ENCODE measurements at regions not wholly inside any gene's neighbourhood (a gene's known extent, or its start where the extent isn't known, plus 50 kb on each side); places are given as distances from the start of the nearest gene placed in this dataset.

DNA sequence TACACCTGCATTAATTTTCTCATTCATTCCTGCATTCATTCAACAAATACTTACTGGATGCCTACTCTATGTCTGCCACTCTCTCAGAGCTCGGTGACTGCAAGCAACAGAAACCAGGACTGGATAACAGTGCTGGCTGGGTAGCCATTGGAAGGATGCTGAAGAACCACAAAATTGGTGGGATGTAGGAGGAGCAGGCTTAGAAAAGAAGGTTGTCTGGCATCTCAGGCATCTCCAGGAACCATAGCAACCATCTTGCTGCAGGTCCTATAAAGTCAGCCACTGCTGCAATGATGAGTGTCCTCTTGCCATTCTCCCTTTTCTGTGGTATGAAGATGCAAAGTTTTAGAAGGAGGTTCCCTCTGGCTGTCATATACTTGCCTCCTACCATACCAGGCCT, 168.6 kb downstream of the FGF18 start:
- Histone ChIP-seq H4K20me1 (ENCODE audit: insufficient read depth, low read length) (no peaks in the 10 kb centered on the region), H3K4me1 (ENCODE audit: insufficient read depth, low read length, severe bottlenecking) (no peaks in the 10 kb centered on the region), H3F3A (ENCODE audit: insufficient read depth, low read length) (no peaks in the 10 kb centered on the region), H3K9me2 (ENCODE audit: low read depth, low read length) (no peaks in the 10 kb centered on the region), H3K4me2 (ENCODE audit: low read length) (no peak overlapping the region), H3K79me2 (ENCODE audit: insufficient read depth, low read length) (no peaks in the 10 kb centered on the region), H3K4me3 (ENCODE audit: low read depth, low read length, poor library complexity, severe bottlenecking) (no peak overlapping the region), H3K9me3 (ENCODE audit: low read length) (no peaks in the 10 kb centered on the region), H3K9ac (ENCODE audit: low read length) (no peak overlapping the region), H3K27ac (ENCODE audit: low read depth, low read length, poor library complexity, severe bottlenecking) (no peak overlapping the region), H3K27me3 (ENCODE audit: insufficient read depth, low read length) (no peaks in the 10 kb centered on the region), H3K36me3 (ENCODE audit: insufficient read depth, low read length) (no peaks in the 10 kb centered on the region), H2AFZ (ENCODE audit: low read length) (no peak overlapping the region)
- TF ChIP-seq EZH2 (IDR thresholded peaks at IDR 0.05; ENCODE audit: borderline replicate concordance, low read length) (no peak), CTCF (IDR thresholded peaks at IDR 0.05; ENCODE audit: low read length) (no peak)

GRCh38 chr5:171588790-171589189, 169.3 kb downstream of the FGF18 start:
- Histone ChIP-seq H3K4me1 (ENCODE audit: insufficient read depth, low read length, severe bottlenecking) (no peaks in the 10 kb centered on the region), H3K79me2 (ENCODE audit: insufficient read depth, low read length) (no peaks in the 10 kb centered on the region), H3K27me3 (ENCODE audit: insufficient read depth, low read length) (no peaks in the 10 kb centered on the region), H4K20me1 (ENCODE audit: insufficient read depth, low read length) (no peaks in the 10 kb centered on the region), H2AFZ (ENCODE audit: low read length) (no peak overlapping the region), H3K36me3 (ENCODE audit: insufficient read depth, low read length) (no peaks in the 10 kb centered on the region), H3F3A (ENCODE audit: insufficient read depth, low read length) (no peaks in the 10 kb centered on the region), H3K9me3 (ENCODE audit: low read length) (no peaks in the 10 kb centered on the region), H3K4me3 (ENCODE audit: low read depth, low read length, poor library complexity, severe bottlenecking) (no peak overlapping the region), H3K9ac (ENCODE audit: low read length) (no peak overlapping the region), H3K4me2 (ENCODE audit: low read length) (no peak overlapping the region), H3K27ac (ENCODE audit: low read depth, low read length, poor library complexity, severe bottlenecking) (no peak overlapping the region), H3K9me2 (ENCODE audit: low read depth, low read length) (no peaks in the 10 kb centered on the region)
- TF ChIP-seq CTCF (IDR thresholded peaks at IDR 0.05; ENCODE audit: low read length) (no peak), EZH2 (IDR thresholded peaks at IDR 0.05; ENCODE audit: borderline replicate concordance, low read length) (no peak)

DNA sequence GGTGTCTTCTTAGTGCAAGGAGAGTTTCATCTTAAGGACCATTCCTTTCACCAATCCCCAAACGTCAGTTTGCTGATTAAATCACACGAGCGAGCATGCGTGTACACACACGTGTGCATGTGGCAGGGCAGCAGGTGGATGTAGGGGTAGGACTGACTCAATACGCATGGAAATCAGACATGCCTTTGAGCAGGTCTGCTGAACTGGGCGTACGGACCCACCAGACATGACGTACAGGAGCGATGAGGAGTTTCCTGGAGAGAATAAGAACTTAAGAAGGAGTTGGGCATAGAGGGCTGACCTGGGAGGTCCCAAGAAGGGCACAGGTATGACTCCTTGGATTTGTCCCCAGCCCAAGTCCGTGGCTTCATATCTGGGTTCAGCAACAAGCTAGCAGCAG, 170.0 kb downstream of the FGF18 start:
- no peak overlapping the region for H3K9ac ChIP-seq (ENCODE audit: low read length)
- H4K20me1 ChIP-seq (ENCODE audit: insufficient read depth, low read length) = no peaks in the 10 kb centered on the region
- H3K4me1 ChIP-seq (ENCODE audit: insufficient read depth, low read length, severe bottlenecking) = no peaks in the 10 kb centered on the region

More for the DNA sequence above, 170.0 kb downstream of the FGF18 start:
- Histone ChIP-seq H3K9me2 (ENCODE audit: low read depth, low read length) (no peaks in the 10 kb centered on the region), H3F3A (ENCODE audit: insufficient read depth, low read length) (no peaks in the 10 kb centered on the region), H3K27ac (ENCODE audit: low read depth, low read length, poor library complexity, severe bottlenecking) (no peak overlapping the region), H3K4me2 (ENCODE audit: low read length) (no peak overlapping the region), H3K36me3 (ENCODE audit: insufficient read depth, low read length) (no peaks in the 10 kb centered on the region), H3K4me3 (ENCODE audit: low read depth, low read length, poor library complexity, severe bottlenecking) (no peak overlapping the region), H3K79me2 (ENCODE audit: insufficient read depth, low read length) (no peaks in the 10 kb centered on the region), H3K9me3 (ENCODE audit: low read length) (no peaks in the 10 kb centered on the region), H2AFZ (ENCODE audit: low read length) (no peak overlapping the region), H3K27me3 (ENCODE audit: insufficient read depth, low read length) (no peaks in the 10 kb centered on the region)
- TF ChIP-seq CTCF (IDR thresholded peaks at IDR 0.05; ENCODE audit: low read length) (no peak), EZH2 (IDR thresholded peaks at IDR 0.05; ENCODE audit: borderline replicate concordance, low read length) (no peak)
